CD4-positive, alpha-beta T cell treated with Interleukin-6 for 4 hours (primary cell): ENCODE measurements at regions not wholly inside any gene's neighbourhood (a gene's known extent, or its start where the extent isn't known, plus 50 kb on each side); places are given as distances from the start of the nearest gene placed in this dataset.

Source experiments
- DNase-seq: peaks from one replicate; pipeline ENCODE4 v3.0.0-alpha.2; 2020; ENCODE audit warnings: mixed read lengths

DNA sequence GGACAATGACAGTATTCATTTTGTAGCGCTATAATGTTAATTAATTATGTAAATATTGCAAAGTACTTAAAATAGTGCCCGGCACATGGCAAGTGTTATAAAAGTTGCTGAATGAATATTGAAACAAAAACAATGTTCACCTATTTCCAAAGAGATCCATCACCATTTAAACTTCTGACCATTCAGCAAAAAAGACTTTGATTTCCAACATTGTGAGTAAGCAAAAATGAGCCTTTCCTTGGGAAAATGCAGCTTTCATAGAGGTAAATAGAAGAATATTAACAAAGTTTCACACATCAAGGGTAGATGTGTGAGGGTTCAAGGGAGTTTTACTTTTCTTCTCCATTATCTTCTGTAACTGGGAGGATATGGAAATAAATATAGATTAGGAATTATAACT, 1089.4 kb upstream of the C9orf72 start:
- no peak for DNase-seq

GRCh38 chr9:28668158-28668557, 1094.9 kb upstream of the C9orf72 start:
- DNase-seq: no peak

DNA sequence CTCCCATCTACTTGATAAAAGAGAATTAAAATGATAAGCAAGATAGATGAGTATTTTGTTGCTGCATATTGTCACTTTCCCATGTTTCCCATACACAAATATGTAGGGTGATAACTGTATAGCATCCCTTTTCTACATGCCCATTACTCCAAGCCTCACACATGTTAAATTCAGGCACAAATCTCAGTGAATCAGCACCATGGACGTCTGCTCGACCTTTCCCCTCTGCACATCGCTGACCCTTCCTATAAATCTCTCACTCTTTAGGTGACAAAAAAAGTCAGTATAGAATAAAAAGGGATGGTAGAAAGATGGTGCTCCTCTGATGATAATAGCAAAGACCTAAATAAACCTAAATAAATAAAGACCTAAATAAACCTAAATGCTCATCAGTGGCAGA, 1097.7 kb upstream of the C9orf72 start:
- DNase-seq: no peak

GRCh38 chr9:28678097-28678496, 1104.8 kb upstream of the C9orf72 start:
- no peak for DNase-seq

GRCh38 chr9:28688172-28688571, 1114.9 kb upstream of the C9orf72 start:
- no peak for DNase-seq

GRCh38 chr9:28692012-28692411, 1118.7 kb upstream of the C9orf72 start:
- no peak for DNase-seq

DNA sequence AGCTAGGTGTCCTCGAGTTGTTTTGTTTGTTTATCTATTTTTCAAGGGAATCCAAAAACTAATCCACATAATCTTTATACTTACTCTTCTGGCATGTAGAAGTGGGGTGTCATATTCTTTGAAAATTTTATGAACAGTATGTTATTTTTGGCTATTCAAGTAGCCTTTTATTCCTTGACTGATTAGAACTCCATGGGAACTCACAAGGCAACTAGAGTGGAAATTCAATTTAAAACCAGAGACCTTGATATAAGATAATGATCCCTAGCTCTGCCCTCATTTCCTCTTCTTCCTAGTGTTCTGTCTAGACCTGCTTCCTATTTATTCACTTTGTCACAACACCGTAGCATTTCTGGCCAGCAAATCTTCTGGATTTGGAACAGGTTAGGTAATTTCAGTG, 1123.7 kb upstream of the C9orf72 start:
- DNase-seq: no peak

GRCh38 chr9:28699632-28700031, 1126.4 kb upstream of the C9orf72 start:
- DNase-seq: no peak

GRCh38 chr9:28707616-28708015, 1134.3 kb upstream of the C9orf72 start:
- no peak for DNase-seq

DNA sequence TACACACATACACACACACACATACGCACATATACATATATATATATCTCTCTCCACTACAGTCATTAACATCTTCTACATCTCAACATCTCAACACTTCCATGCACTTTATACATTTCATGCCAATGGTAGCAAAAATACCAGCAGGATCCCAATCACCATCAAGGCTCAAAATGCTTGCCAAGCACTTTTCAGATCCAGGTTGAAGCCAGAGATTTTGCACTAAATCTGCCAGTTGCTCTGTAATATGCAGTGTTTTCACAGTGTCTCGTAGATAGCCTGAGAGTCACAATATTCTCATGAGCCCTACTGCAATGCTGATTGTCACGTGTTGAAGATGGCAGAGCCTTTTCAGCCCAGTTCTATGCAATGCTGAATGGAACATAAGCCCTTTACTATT, 1140.9 kb upstream of the C9orf72 start:
- no peak for DNase-seq

DNA sequence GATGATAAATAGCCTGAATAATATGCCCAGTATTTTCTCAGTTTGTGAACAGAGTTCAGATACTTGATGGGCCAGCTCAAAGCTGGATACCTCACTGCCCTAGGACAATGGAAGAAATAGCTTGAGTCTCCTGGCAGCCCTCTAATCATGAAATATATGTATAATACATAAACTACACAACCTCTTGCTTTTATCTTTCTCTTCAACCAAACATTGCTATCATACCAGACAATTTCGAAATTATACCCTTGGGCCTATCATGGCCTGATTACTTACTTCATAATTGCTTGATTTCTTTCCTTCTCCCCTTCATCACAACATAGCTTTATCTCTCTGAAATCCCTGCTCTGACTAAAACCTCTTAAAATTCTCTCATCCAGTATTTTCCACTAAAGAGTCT, 1144.9 kb upstream of the C9orf72 start:
- no peak for DNase-seq

- DNase-seq: no peak
Observed at GRCh38 chr9:28720746-28721145, 1147.5 kb upstream of the C9orf72 start.

- no peak for DNase-seq
Observed at GRCh38 chr9:28730111-28730510, 1156.8 kb upstream of the C9orf72 start.

DNA sequence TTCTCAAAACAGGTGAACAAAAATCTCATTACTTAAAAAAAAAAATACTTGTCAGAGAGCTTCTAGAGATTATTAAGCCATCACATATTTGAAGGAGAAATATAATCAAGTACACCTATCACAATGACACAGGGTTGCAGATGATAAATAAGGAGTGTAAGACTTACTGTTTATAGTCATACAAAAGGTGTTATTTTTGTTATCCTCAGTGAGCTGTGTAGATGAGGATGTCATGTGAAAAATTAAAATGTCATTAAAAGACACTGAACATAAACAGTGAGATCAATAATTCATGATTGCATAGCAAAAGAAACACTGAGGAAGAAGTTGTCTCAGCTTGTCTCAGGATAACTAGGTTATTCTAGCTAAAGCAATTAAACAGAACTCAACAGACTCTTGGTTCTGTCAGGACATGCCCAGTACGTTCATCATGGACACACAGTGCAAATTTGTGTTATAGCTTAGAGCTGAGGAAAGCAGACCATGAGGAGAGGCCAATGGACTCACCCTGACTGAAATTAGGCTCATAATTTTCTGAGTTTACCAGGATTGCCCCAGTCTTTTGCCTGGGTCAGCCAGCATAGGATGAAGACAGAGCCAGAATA, 1162.6 kb upstream of the C9orf72 start:
- DNase-seq: no peak

- no peak for DNase-seq
Observed at GRCh38 chr9:28741459-28741858, 1168.2 kb upstream of the C9orf72 start.

GRCh38 chr9:28747351-28747985, 1174.2 kb upstream of the C9orf72 start:
- no peak for DNase-seq

DNA sequence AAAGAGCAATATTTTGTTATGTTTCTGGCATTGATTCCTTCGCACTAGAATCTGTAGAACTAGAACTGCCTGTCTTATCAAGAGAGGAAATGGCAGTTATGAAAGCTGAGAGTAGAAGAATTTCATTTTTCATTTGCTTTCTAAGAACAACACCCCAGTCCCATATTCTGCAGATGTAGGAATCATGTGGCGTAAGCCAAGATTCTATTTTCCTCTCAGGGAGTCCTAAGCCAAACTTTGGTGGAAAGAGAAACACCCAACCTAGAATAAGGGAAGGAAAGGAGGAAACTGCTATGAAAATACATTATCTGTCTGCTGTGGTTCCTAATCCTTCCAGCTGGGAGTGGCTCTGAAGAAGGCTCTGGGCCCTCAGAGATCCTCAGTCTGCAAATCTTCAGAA, 1176.9 kb upstream of the C9orf72 start:
- no peak for DNase-seq

- no peak for DNase-seq
Observed at GRCh38 chr9:28758341-28758740, 1185.1 kb upstream of the C9orf72 start.

DNA sequence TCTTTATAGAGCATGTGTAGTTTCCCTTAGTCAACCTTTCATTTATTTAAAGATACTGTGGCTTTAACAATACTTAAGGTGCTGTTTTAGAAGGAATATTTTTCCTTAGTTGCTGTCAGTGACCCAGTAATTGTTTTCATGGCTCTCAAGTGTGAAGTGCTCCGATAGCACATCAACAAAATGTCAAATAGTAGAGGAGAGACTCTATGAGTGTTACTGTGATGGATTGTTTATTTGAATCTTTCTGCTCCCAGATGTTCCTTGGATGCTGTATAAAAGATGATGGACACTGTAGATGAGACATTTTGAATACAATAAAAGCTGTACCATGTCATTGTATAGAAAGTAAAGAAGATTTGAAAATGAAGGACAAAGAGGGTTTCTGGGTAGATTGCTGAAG, 1185.7 kb upstream of the C9orf72 start:
- DNase-seq: no peak

DNA sequence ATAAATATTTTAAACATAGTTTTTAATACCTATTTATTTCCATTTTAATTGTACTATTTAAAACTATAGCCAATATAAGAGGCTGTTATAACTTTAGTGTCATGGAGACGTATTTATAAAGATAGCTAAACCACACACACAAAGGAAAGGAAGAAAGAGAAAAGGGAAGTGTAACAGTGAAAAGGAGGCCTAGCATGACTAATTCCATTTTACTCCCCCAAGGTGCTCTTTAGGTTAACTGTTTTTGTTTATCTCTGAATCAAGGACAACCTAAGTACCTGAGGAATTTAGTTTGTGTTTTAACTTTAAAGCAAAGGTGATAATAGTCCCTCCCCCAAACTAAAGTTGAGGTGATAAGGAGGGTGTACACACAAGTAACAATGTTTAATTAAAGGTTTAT, 1188.9 kb upstream of the C9orf72 start:
- DNase-seq: no peak

- DNase-seq: no peak
Observed at GRCh38 chr9:28764532-28764931, 1191.3 kb upstream of the C9orf72 start.

GRCh38 chr9:28770226-28770625, 1196.9 kb upstream of the C9orf72 start:
- DNase-seq: no peak

DNA sequence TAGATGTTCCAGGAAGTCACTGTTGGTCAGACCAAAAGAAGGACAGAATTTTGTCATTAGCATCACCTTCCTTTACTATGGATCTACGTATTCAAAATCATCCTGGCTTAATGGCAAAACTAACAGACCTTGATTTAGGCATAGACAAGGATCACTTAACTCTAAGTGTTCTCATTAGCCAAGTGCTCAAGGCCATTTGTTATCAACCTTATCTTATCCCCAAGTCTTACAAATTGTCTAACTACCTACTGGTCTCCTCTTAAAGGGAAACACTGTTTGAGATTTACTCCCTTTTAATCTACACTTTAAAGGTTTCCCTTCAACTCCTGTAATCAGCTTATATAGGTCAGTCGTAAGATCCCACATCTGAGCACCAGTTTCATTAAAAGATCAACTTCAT, 1197.5 kb upstream of the C9orf72 start:
- DNase-seq: no peak

DNA sequence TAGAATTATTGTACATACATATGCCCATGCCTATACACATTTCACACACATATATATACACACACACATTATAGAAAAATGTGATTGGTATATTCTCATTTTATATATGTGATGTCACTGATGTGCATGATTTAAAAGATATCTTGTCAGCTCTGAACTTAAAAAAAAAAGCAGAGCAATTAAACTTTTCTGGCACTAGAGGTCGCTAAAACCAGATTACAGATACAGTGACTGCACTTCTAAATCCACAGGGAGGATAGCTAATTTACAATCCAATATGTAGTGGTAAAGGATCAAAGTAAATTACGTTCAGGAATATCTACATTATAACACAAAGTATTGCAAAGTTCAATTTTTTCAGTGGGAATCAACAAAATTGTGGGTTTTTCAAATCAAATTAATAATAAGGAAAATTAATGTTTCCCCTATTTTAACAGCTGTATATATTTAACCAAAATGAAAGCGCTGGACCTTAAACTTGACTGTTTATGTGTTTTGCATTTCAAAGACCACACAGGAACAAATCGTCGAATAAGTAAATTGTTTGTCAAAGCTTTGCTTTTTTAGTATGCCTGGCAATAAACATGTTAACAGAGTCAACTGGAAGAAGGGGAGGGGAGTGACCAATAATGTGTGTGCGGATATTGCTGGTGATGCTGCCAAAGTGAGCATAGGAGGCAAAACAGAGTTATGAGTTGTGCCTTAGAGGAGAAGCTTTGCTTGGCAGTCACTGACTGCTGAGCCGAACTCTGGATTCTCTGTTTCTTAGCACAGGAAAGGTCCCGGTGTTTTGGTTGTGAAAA, 1201.4 kb upstream of the C9orf72 start:
- no peak for DNase-seq
